Activated B cell treated with CpG ODN at 0.5 μM for 24 hours (primary cell): ENCODE measurements at regions not wholly inside any gene's neighbourhood (a gene's known extent, or its start where the extent isn't known, plus 50 kb on each side); places are given as distances from the start of the nearest gene placed in this dataset.

ENCODE experiments used
- ATAC-seq: fragments of 200-7000 bp; cut with Tn5 transposase; one replicate; pipeline ENCODE4 v1.10.0; 2021; ENCODE audit warnings: low read depth, mild to moderate bottlenecking, moderate library complexity
- CTCF ChIA-PET: fragments of 350-600 bp; sonication (Branson Sonifier 250); formaldehyde crosslinking; loops from one replicate; lab custom pipeline; 2021; ENCODE audit warnings: antibody characterized with exemption; lab: Charles Lee
- POLR2A ChIA-PET: fragments of 350-600 bp; sonication (Branson Sonifier 250); formaldehyde crosslinking; loops from one replicate; lab custom pipeline; 2021; ENCODE audit warnings: antibody characterized with exemption; lab: Charles Lee
- DNase-seq: peaks from one replicate; pipeline ENCODE4 v3.0.0; 2022
- H3K27ac Mint-ChIP-seq: one replicate; pipeline ENCODE4 v1.8.0; 2020; ENCODE audit warnings: mixed read lengths
- H3K27me3 Mint-ChIP-seq: one replicate; pipeline ENCODE4 v1.8.0; 2021; ENCODE audit warnings: mixed read lengths
- H3K36me3 Mint-ChIP-seq: one replicate; pipeline ENCODE4 v1.8.0; 2021; ENCODE audit warnings: low read depth, mixed read lengths
- H3K4me1 Mint-ChIP-seq: one replicate; pipeline ENCODE4 v1.8.0; 2021; ENCODE audit warnings: mixed read lengths
- H3K4me3 Mint-ChIP-seq: one replicate; pipeline ENCODE4 v1.8.0; 2020; ENCODE audit warnings: mild to moderate bottlenecking, mixed read lengths
- H3K9me3 Mint-ChIP-seq: one replicate; pipeline ENCODE4 v1.8.0; 2020; ENCODE audit warnings: mixed read lengths
- intact Hi-C: fragments of 100-400 bp; cut with micrococcal nuclease; formaldehyde crosslinking; loops from one replicate; pipeline ENCODE4 v1.15.1; 2024
- TF ChIP-seq, protein P1 (sequence below): fragments of 200-600 bp; IDR thresholded peaks from one replicate; pipeline ENCODE4 v1.8.0; 2022; ENCODE audit warnings: antibody characterized with exemption, mild to moderate bottlenecking

GRCh38 chr13:46983881-46984280 lies 87.0 kb upstream of the HTR2A start:
- ATAC-seq = peak; percentile 53
- peak overlapping the region; percentile 58 for H3K4me3 Mint-ChIP-seq
- no peak for DNase-seq
- no peaks in the 10 kb centered on the region for H3K36me3 Mint-ChIP-seq
- CTCF ChIA-PET = interaction anchor here (1.0 to 2.7 kb wide), 3 partner anchors 10 to 90 kb away, joined by 4 to 13 read pairs (median 5); no protein-coding TSS in a partner anchor
- TF ChIP-seq, protein P1, sequence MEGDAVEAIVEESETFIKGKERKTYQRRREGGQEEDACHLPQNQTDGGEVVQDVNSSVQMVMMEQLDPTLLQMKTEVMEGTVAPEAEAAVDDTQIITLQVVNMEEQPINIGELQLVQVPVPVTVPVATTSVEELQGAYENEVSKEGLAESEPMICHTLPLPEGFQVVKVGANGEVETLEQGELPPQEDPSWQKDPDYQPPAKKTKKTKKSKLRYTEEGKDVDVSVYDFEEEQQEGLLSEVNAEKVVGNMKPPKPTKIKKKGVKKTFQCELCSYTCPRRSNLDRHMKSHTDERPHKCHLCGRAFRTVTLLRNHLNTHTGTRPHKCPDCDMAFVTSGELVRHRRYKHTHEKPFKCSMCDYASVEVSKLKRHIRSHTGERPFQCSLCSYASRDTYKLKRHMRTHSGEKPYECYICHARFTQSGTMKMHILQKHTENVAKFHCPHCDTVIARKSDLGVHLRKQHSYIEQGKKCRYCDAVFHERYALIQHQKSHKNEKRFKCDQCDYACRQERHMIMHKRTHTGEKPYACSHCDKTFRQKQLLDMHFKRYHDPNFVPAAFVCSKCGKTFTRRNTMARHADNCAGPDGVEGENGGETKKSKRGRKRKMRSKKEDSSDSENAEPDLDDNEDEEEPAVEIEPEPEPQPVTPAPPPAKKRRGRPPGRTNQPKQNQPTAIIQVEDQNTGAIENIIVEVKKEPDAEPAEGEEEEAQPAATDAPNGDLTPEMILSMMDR = no peak
- H3K27me3 Mint-ChIP-seq = peaks cover 2% of the 10 kb centered on the region
- peaks cover 28% of the 10 kb centered on the region for H3K4me1 Mint-ChIP-seq
- no peaks in the 10 kb centered on the region for H3K9me3 Mint-ChIP-seq
- POLR2A ChIA-PET = no interaction called here
- intact Hi-C loops = loop anchor here (2.0 kb wide), 3 partner anchors 13 to 53 kb away; no protein-coding TSS in a partner anchor
- H3K27ac Mint-ChIP-seq = peak overlapping the region; percentile 77

GRCh38 chr13:46982856-46983582 lies 86.2 kb upstream of the HTR2A start:
- intact Hi-C loops = loop anchor here (2.0 kb wide), 3 partner anchors 14 to 54 kb away; no protein-coding TSS in a partner anchor
- ATAC-seq (peak; percentile 93), DNase-seq (peak; percentile 19)
- H3K36me3 Mint-ChIP-seq = no peaks in the 10 kb centered on the region
- H3K27ac Mint-ChIP-seq = peak overlapping the region; percentile 77
- peaks cover 28% of the 10 kb centered on the region for H3K4me1 Mint-ChIP-seq
- ChIA-PET POLR2A (no interaction called here), CTCF (interaction anchor here (1.0 to 2.7 kb wide), 3 partner anchors 9 to 89 kb away, joined by 4 to 13 read pairs (median 5); no protein-coding TSS in a partner anchor)
- TF ChIP-seq, protein P1 = no peak
- H3K27me3 Mint-ChIP-seq = no peaks in the 10 kb centered on the region
- peak overlapping the region; percentile 58 for H3K4me3 Mint-ChIP-seq
- H3K9me3 Mint-ChIP-seq = peaks cover under 1% of the 10 kb centered on the region

- ChIA-PET CTCF (interaction anchor here (1.9 kb wide), 1 partner anchor 1794 kb away, joined by 9 read pairs; no protein-coding TSS in a partner anchor), POLR2A (no interaction called here)
- peaks cover 24% of the 10 kb centered on the region for H3K9me3 Mint-ChIP-seq
- ATAC-seq (no peak), DNase-seq (no peak)
- H3K4me3 Mint-ChIP-seq = no peak overlapping the region
- peaks cover 3% of the 10 kb centered on the region for H3K36me3 Mint-ChIP-seq
- TF ChIP-seq, protein P1 = no peak
- no peak overlapping the region for H3K27ac Mint-ChIP-seq
- H3K4me1 Mint-ChIP-seq = peaks cover 8% of the 10 kb centered on the region
- intact Hi-C loops = no loop called here
- H3K27me3 Mint-ChIP-seq = no peaks in the 10 kb centered on the region
Measured at GRCh38 chr13:46975173-46975572, 78.3 kb upstream of the HTR2A start.

- Mint-ChIP-seq H3K4me1 (peaks cover 15% of the 10 kb centered on the region), H3K4me3 (no peak overlapping the region), H3K9me3 (no peaks in the 10 kb centered on the region), H3K36me3 (no peaks in the 10 kb centered on the region), H3K27ac (no peak overlapping the region), H3K27me3 (no peaks in the 10 kb centered on the region)
- DNase-seq (no peak), ATAC-seq (no peak)
- intact Hi-C loops = loop anchor here (10.0 kb wide), 1 partner anchor 176 kb away; no protein-coding TSS in a partner anchor
- TF ChIP-seq, protein P1 = no peak
- ChIA-PET POLR2A (interaction anchor here (0.7 kb wide), 1 partner anchor 1030 kb away, joined by 3 read pairs; no protein-coding TSS in a partner anchor), CTCF (no interaction called here)
Measured at GRCh38 chr13:46968450-46968849, 71.6 kb upstream of the HTR2A start.
